Iris pigment epithelial cell (primary cell): ENCODE measurements at regions not wholly inside any gene's neighbourhood (a gene's known extent, or its start where the extent isn't known, plus 50 kb on each side); places are given as distances from the start of the nearest gene placed in this dataset.
"Not testable (repeated sequence)": the region's sequence is repeated elsewhere in the genome, so short reads cannot be mapped to it uniquely, and the experiment has no call there.

Experiments used
- DNase-seq: peaks from one replicate; pipeline ENCODE4 v3.0.0-alpha.2; 2011; ENCODE audit warnings: low read depth

- no peak for DNase-seq
These were observed 92.3 kb upstream of the ZNF438 start for GRCh38 chr10:31123946-31124345.

- DNase-seq = peak; percentile 33
These were observed 93.2 kb upstream of the ZNF438 start for GRCh38 chr10:31124852-31125251.

GRCh38 chr10:31125789-31126188, 94.1 kb upstream of the ZNF438 start:
- DNase-seq = no peak

- DNase-seq = no peak
These were observed 94.9 kb upstream of the ZNF438 start for GRCh38 chr10:31126593-31126992.

DNA sequence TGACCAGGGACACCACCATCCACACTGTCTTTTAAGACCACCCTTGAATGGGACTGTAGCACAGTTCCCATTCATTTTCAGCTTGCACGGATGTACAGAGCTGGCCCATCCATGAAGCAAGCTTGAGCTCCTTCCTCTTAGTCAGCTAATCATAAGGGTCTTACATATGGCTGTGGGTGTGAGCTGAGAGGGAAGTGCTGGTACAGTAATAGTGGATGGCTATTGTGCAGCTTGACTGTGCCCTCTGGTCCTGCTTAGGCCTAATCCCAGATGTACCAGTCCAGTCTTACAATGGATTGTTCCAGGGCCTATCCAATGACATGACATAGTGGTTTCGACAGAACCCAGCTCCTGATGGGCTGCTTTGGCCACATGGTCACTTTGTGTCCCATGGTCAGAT, 96.9 kb upstream of the ZNF438 start:
- no peak for DNase-seq

DNA sequence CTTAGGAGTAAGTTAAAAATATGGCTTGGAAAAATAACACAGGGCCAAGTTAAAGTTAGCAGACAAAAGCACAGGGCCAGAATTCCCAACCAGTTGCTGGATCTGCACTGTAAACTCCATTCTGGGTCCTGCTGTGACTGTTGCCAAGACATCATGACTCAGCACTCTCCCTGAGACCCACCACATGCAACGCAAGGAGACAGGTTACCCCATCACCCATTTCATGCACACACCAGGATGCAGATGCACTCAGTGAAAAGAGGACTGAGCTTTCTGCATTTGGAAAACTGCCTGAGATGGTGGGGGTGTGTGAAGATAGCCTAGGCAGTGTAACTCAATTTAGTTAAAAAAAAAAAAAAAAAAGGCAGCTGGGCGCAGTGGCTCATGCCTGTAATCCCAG, 97.6 kb upstream of the ZNF438 start:
- peak; percentile 88 for DNase-seq

GRCh38 chr10:31129880-31130405, 98.3 kb upstream of the ZNF438 start:
- DNase-seq = no peak

GRCh38 chr10:31130406-31130805, 98.7 kb upstream of the ZNF438 start:
- DNase-seq = no peak

GRCh38 chr10:31131251-31131650, 99.6 kb upstream of the ZNF438 start:
- DNase-seq = no peak

DNA sequence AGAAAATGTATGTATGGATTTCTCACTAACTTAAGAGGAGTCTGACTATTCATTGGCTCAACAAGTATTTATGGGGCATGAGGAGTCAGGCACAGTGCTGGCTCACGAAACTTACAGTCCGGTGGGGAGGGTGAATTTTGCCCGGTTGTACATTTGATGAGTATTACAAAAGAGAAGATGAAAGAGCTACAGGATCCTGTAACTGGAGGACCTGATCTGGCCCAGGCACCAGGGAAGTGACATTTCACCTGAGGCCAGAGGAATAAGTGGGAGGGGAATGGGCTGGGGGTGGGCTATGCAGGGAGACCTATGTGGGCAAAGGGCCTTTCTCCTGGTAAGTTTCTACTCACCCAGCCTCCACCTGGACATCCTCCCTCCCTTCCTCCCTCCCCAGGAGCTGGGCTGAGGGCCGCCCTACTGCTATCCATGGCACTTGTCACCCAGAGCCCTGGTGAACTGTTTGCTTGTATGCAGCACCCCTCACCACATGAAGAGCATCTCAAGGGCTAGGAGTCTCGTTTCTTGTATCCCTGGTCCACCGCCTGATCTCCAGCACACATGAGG, 101.1 kb upstream of the ZNF438 start:
- no peak for DNase-seq

- DNase-seq = no peak
These were observed 101.7 kb upstream of the ZNF438 start for GRCh38 chr10:31133251-31133791.

GRCh38 chr10:31133792-31134310, 102.2 kb upstream of the ZNF438 start:
- peak; percentile 81 for DNase-seq

DNA sequence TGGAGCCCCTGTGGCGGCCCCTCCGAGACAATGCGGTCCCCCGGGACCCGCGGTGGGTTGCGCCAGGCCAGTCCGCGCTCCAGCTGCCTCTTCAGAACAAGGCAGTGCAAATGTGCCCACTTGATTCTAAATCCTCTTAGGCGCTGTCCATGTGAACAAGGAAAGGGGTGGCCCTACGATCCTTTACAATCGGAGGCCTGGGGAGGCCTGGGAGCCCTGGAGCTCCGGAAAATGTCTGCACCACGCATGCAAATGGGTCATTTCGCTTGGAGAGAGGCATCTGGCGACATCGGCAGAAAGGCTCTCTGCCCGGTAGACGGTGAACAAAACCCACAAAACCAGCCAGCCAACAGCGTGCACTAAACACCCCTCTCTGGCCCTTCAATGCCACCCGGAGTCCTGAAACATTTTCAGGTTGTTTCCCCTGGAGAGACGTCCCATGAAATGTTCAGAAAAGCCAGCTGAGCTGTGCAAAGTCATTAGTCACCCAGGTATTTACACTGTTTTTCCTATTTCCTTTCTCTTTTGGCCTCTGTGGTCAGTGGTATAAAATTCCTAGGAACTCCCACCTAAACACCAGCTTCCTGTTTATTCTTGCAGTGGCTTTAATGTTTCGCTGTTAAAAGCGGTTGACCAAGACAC, 102.8 kb upstream of the ZNF438 start:
- DNase-seq = peak; percentile 92

- DNase-seq = no peak
These were observed 103.5 kb upstream of the ZNF438 start for GRCh38 chr10:31135171-31135570.

DNA sequence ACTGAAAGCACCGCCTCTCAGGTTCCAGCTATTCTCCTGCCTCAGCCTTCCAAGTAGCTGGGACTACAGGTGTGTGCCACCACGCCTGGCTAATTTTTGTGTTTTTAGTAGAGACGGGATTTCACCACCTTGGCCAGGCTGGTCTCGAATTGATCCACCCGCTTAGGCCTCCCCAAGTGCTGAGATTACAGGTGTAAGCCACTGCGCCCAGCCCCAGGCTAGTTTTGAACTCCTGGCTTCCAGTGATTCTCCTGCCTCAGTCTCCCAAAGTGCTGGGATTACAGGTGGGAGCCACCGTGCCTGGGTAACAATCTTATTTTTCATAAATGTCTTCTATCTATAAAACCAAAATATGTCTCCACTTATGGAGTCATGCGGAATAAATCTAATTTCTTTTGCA, 104.1 kb upstream of the ZNF438 start:
- DNase-seq = not testable (repeated sequence)

GRCh38 chr10:31136386-31136785, 104.7 kb upstream of the ZNF438 start:
- DNase-seq = no peak

GRCh38 chr10:31136930-31137885, 105.5 kb upstream of the ZNF438 start:
- peak; percentile 69 for DNase-seq

DNA sequence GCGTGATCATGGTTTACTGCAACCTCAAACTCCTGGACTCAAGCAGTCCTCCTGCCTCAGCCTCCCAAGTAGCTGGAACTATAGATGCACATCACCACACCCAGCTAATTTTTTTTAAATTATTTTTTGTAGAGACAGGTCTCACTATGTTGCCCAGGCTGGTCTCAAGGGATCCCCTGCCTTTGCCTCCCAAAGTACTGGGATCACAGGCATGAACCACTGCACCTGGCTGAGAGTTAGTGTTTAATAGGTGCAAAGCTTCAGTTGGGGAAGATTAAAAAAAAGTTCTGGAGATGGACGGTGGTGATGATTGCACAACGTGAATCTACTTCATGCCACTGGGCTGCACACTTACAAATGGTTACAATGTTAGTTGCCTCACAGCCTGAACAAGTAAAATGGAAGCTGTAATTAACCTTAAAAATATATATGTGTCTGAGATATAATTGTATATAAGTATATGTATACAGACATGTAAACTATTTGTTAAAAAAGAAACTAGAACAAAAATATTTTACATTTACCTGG, 106.4 kb upstream of the ZNF438 start:
- DNase-seq = peak; percentile 41

DNA sequence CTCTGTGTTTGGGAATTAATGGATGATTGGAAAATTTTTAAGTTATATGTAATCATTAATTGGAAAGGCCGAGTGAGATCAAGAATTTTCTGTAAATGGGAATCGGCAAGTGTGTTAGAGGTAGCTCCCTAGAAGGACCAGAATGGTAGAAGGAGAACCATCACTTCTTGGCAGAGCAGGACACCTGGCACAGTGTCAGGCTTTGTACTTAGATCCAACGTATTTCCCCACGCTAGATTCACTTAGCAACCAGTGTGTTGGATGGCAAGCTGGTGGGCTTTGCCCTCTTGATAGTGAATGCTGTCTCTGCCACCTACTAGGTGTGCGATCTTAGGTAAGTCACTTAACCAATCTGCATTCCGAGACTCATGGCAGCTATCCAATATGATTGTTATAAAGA, 107.8 kb upstream of the ZNF438 start:
- DNase-seq = no peak

- DNase-seq = no peak
These were observed 109.1 kb upstream of the ZNF438 start for GRCh38 chr10:31140716-31141115.

GRCh38 chr10:31142026-31142425, 110.4 kb upstream of the ZNF438 start:
- peak; percentile 81 for DNase-seq

GRCh38 chr10:31143331-31143935, 111.8 kb upstream of the ZNF438 start:
- no peak for DNase-seq
